Naive thymus-derived CD8-positive, alpha-beta T cell (primary cell): ENCODE measurements at regions not wholly inside any gene's neighbourhood (a gene's known extent, or its start where the extent isn't known, plus 50 kb on each side); places are given as distances from the start of the nearest gene placed in this dataset.

ENCODE experiments used
- ATAC-seq, 2 donors: fragments of 150-1000 bp; cut with Tn5 transposase in 1 of 2; sonication (Bioruptor Pico), chemical (Tn5 transposase) in 1 of 2; 1 replicate in 1 of 2; 2 replicates in 1 of 2; pipeline ENCODE4 v1.10.0; 2021; ENCODE audit warnings: mild to moderate bottlenecking in 2 of 2, moderate library complexity in 2 of 2
- POLR2A ChIA-PET: fragments of 350-600 bp; sonication (Branson Sonifier 250); formaldehyde crosslinking; loops from one replicate; lab custom pipeline; 2021; ENCODE audit warnings: antibody characterized with exemption; lab: Charles Lee
- DNase-seq, 10 donors: peaks; one replicate each; pipeline versions ENCODE4 v3.0.0 to v3.0.0-alpha.2; 2020 to 2022
- H3K27ac Mint-ChIP-seq, 10 donors: one replicate each; pipeline ENCODE4 v1.8.0; 2020 to 2022; ENCODE audit warnings: mild to moderate bottlenecking in 10 of 10, mixed read lengths in 10 of 10, moderate library complexity in 4 of 10, inconsistent platforms in 1 of 10
- H3K27me3 Mint-ChIP-seq, 5 donors: one replicate each; pipeline ENCODE4 v1.8.0; 2021 to 2022; ENCODE audit warnings: mixed read lengths in 5 of 5
- H3K36me3 Mint-ChIP-seq, 3 donors: one replicate each; pipeline ENCODE4 v1.8.0; 2020 to 2022; ENCODE audit warnings: mixed read lengths in 3 of 3, mild to moderate bottlenecking in 2 of 3, inconsistent platforms in 1 of 3
- H3K4me1 Mint-ChIP-seq, 4 donors: one replicate each; pipeline ENCODE4 v1.8.0; 2021 to 2022; ENCODE audit warnings: mixed read lengths in 4 of 4
- H3K4me3 Mint-ChIP-seq, 10 donors: one replicate each; pipeline ENCODE4 v1.8.0; 2020 to 2022; ENCODE audit warnings: mild to moderate bottlenecking in 10 of 10, mixed read lengths in 10 of 10, moderate library complexity in 6 of 10, inconsistent platforms in 1 of 10
- H3K9me3 Mint-ChIP-seq, 9 donors: one replicate each; pipeline ENCODE4 v1.8.0; 2020 to 2022; ENCODE audit warnings: mixed read lengths in 9 of 9, mild to moderate bottlenecking in 3 of 9, inconsistent platforms in 1 of 9, moderate library complexity in 1 of 9

GRCh38 chr3:27907929-27908328 is 185.8 kb upstream of the EOMES start:
- DNase-seq (no peak), ATAC-seq (no peak)
- POLR2A ChIA-PET, result no interaction called here
- peaks cover 0 to 3% (median 0%) of the 10 kb centered on the region in 9 donors for H3K9me3 Mint-ChIP-seq
- H3K36me3 Mint-ChIP-seq, result no peaks in the 10 kb centered on the region
- H3K4me3 Mint-ChIP-seq, result no peak overlapping the region
- peak overlapping the region in 2 of 10 donors; percentile 1 to 47 for H3K27ac Mint-ChIP-seq
- peaks cover 30 to 44% (median 36%) of the 10 kb centered on the region in 4 donors for H3K4me1 Mint-ChIP-seq
- no peaks in the 10 kb centered on the region for H3K27me3 Mint-ChIP-seq

- no peak for DNase-seq
- no peak for ATAC-seq
- Mint-ChIP-seq H3K4me3 (no peak overlapping the region), H3K27me3 (no peaks in the 10 kb centered on the region), H3K9me3 (no peaks in the 10 kb centered on the region), H3K27ac (no peak overlapping the region), H3K36me3 (no peaks in the 10 kb centered on the region), H3K4me1 (peaks cover 5 to 22% (median 20%) of the 10 kb centered on the region in 4 donors)
- POLR2A ChIA-PET, result no interaction called here
Measured at GRCh38 chr3:27910456-27910855, 188.3 kb upstream of the EOMES start.

GRCh38 chr3:27914199-27914598 is 192.1 kb upstream of the EOMES start:
- H3K9me3 Mint-ChIP-seq, result peaks cover 0 to 3% (median 0%) of the 10 kb centered on the region in 9 donors
- POLR2A ChIA-PET, result no interaction called here
- DNase-seq (no peak), ATAC-seq (no peak)
- H3K27ac Mint-ChIP-seq, result peak overlapping the region in 3 of 10 donors; percentile 3 to 57 (median 29)
- peaks cover 0 to 5% (median 0%) of the 10 kb centered on the region in 3 donors for H3K36me3 Mint-ChIP-seq
- peaks cover 0 to 25% (median 13%) of the 10 kb centered on the region in 4 donors for H3K4me1 Mint-ChIP-seq
- H3K4me3 Mint-ChIP-seq, result no peak overlapping the region
- H3K27me3 Mint-ChIP-seq, result no peaks in the 10 kb centered on the region

GRCh38 chr3:27923349-27924068 is 201.4 kb upstream of the EOMES start:
- H3K27ac Mint-ChIP-seq, result no peak overlapping the region
- peaks cover 5 to 13% (median 10%) of the 10 kb centered on the region in 4 donors for H3K4me1 Mint-ChIP-seq
- H3K4me3 Mint-ChIP-seq, result no peak overlapping the region
- DNase-seq, result no peak
- POLR2A ChIA-PET, result no interaction called here
- ATAC-seq, result no peak
- H3K27me3 Mint-ChIP-seq, result peaks cover 0 to 1% (median 0%) of the 10 kb centered on the region in 5 donors
- no peaks in the 10 kb centered on the region for H3K9me3 Mint-ChIP-seq
- peaks cover 0 to 1% (median 0%) of the 10 kb centered on the region in 3 donors for H3K36me3 Mint-ChIP-seq

GRCh38 chr3:27927882-27928281 is 205.8 kb upstream of the EOMES start:
- POLR2A ChIA-PET, result interaction anchor here (0.7 kb wide), 1 partner anchor 12 kb away, joined by 3 read pairs; no protein-coding TSS in a partner anchor
- H3K4me1 Mint-ChIP-seq, result peaks cover 7 to 22% (median 10%) of the 10 kb centered on the region in 4 donors
- no peak overlapping the region for H3K4me3 Mint-ChIP-seq
- no peaks in the 10 kb centered on the region for H3K27me3 Mint-ChIP-seq
- H3K27ac Mint-ChIP-seq, result no peak overlapping the region
- no peaks in the 10 kb centered on the region for H3K36me3 Mint-ChIP-seq
- ATAC-seq, result no peak
- H3K9me3 Mint-ChIP-seq, result peaks cover 0 to 9% (median 0%) of the 10 kb centered on the region in 9 donors
- no peak for DNase-seq

GRCh38 chr3:27930052-27930602 is 208.0 kb upstream of the EOMES start:
- ATAC-seq, result no peak
- peaks cover 5 to 15% (median 8%) of the 10 kb centered on the region in 4 donors for H3K4me1 Mint-ChIP-seq
- H3K27ac Mint-ChIP-seq, result no peak overlapping the region
- H3K27me3 Mint-ChIP-seq, result no peaks in the 10 kb centered on the region
- POLR2A ChIA-PET, result no interaction called here
- no peak overlapping the region for H3K4me3 Mint-ChIP-seq
- H3K9me3 Mint-ChIP-seq, result peaks cover 0 to 9% (median 0%) of the 10 kb centered on the region in 9 donors
- peaks cover 0 to 3% (median 0%) of the 10 kb centered on the region in 3 donors for H3K36me3 Mint-ChIP-seq
- no peak for DNase-seq

GRCh38 chr3:27935492-27935891 is 213.4 kb upstream of the EOMES start:
- Mint-ChIP-seq H3K4me3 (no peak overlapping the region), H3K27me3 (no peaks in the 10 kb centered on the region), H3K9me3 (peaks cover 0 to 9% (median 0%) of the 10 kb centered on the region in 9 donors), H3K27ac (no peak overlapping the region), H3K36me3 (peaks cover 0 to 3% (median 0%) of the 10 kb centered on the region in 3 donors), H3K4me1 (peaks cover 4 to 31% (median 14%) of the 10 kb centered on the region in 4 donors)
- DNase-seq (no peak), ATAC-seq (no peak)
- POLR2A ChIA-PET, result no interaction called here

- ATAC-seq, result no peak
- POLR2A ChIA-PET, result no interaction called here
- Mint-ChIP-seq H3K4me3 (no peak overlapping the region), H3K27ac (no peak overlapping the region), H3K9me3 (no peaks in the 10 kb centered on the region), H3K36me3 (peaks cover 0 to 5% (median 0%) of the 10 kb centered on the region in 3 donors), H3K4me1 (peaks cover 7 to 38% (median 16%) of the 10 kb centered on the region in 4 donors), H3K27me3 (no peaks in the 10 kb centered on the region)
- DNase-seq, result no peak
Measured at GRCh38 chr3:27939521-27939920, 217.4 kb upstream of the EOMES start.

- DNase-seq (no peak), ATAC-seq (no peak)
- peaks cover 7 to 38% (median 17%) of the 10 kb centered on the region in 4 donors for H3K4me1 Mint-ChIP-seq
- no peaks in the 10 kb centered on the region for H3K27me3 Mint-ChIP-seq
- POLR2A ChIA-PET, result no interaction called here
- H3K4me3 Mint-ChIP-seq, result no peak overlapping the region
- no peak overlapping the region for H3K27ac Mint-ChIP-seq
- peaks cover 0 to 2% (median 0%) of the 10 kb centered on the region in 3 donors for H3K36me3 Mint-ChIP-seq
- no peaks in the 10 kb centered on the region for H3K9me3 Mint-ChIP-seq
Measured at GRCh38 chr3:27939940-27940339, 217.8 kb upstream of the EOMES start.

- ATAC-seq, result no peak
- Mint-ChIP-seq H3K27me3 (no peaks in the 10 kb centered on the region), H3K36me3 (peaks cover 0 to 1% (median 0%) of the 10 kb centered on the region in 3 donors), H3K4me1 (peaks cover 5 to 24% (median 9%) of the 10 kb centered on the region in 4 donors), H3K4me3 (no peak overlapping the region), H3K27ac (no peak overlapping the region), H3K9me3 (peaks cover 0 to 2% (median 0%) of the 10 kb centered on the region in 9 donors)
- POLR2A ChIA-PET, result no interaction called here
- peak in 1 of 10 donors; percentile 17 for DNase-seq
Measured at GRCh38 chr3:27943106-27943505, 221.0 kb upstream of the EOMES start.

GRCh38 chr3:27945229-27945628 is 223.1 kb upstream of the EOMES start:
- POLR2A ChIA-PET, result no interaction called here
- Mint-ChIP-seq H3K4me1 (peaks cover 3 to 18% (median 6%) of the 10 kb centered on the region in 4 donors), H3K4me3 (no peak overlapping the region), H3K27ac (no peak overlapping the region), H3K36me3 (peaks cover 0 to 7% (median 5%) of the 10 kb centered on the region in 3 donors), H3K27me3 (no peaks in the 10 kb centered on the region), H3K9me3 (peaks cover 2 to 24% (median 7%) of the 10 kb centered on the region in 9 donors)
- DNase-seq, result no peak
- no peak for ATAC-seq

GRCh38 chr3:27960133-27960532 is 238.0 kb upstream of the EOMES start:
- no peaks in the 10 kb centered on the region for H3K27me3 Mint-ChIP-seq
- POLR2A ChIA-PET, result no interaction called here
- no peak overlapping the region for H3K4me3 Mint-ChIP-seq
- no peaks in the 10 kb centered on the region for H3K36me3 Mint-ChIP-seq
- H3K27ac Mint-ChIP-seq, result no peak overlapping the region
- no peak for DNase-seq
- H3K4me1 Mint-ChIP-seq, result peaks cover under 1 to 9% (median 5%) of the 10 kb centered on the region in 4 donors
- no peak for ATAC-seq
- peaks cover 0 to 13% (median 4%) of the 10 kb centered on the region in 9 donors for H3K9me3 Mint-ChIP-seq

GRCh38 chr3:27963519-27963918 is 241.4 kb upstream of the EOMES start:
- POLR2A ChIA-PET, result no interaction called here
- Mint-ChIP-seq H3K36me3 (no peaks in the 10 kb centered on the region), H3K4me1 (peaks cover 0 to 4% (median under 1%) of the 10 kb centered on the region in 4 donors), H3K27ac (no peak overlapping the region), H3K27me3 (no peaks in the 10 kb centered on the region), H3K4me3 (no peak overlapping the region), H3K9me3 (peaks cover 0 to 3% (median 0%) of the 10 kb centered on the region in 9 donors)
- ATAC-seq, result no peak
- DNase-seq, result no peak
